Stimulated activated CD8-positive, alpha-beta memory T cell treated with anti-CD3 and anti-CD28 coated beads, Interleukin-12 subunit alpha, Interleukin-12 subunit beta, amount 100 ng/mL, for 24 hours (primary cell): ENCODE measurements at regions not wholly inside any gene's neighbourhood (a gene's known extent, or its start where the extent isn't known, plus 50 kb on each side); places are given as distances from the start of the nearest gene placed in this dataset.

Experiments
- DNase-seq: peaks from one replicate; pipeline ENCODE4 v3.0.0-alpha.2; 2020; ENCODE audit errors: extremely low read depth

GRCh38 chr15:35596285-35596684, 50.3 kb upstream of the DPH6 start:
- DNase-seq: no peak

- no peak for DNase-seq
Measured at GRCh38 chr15:35602836-35603235, 56.9 kb upstream of the DPH6 start.

DNA sequence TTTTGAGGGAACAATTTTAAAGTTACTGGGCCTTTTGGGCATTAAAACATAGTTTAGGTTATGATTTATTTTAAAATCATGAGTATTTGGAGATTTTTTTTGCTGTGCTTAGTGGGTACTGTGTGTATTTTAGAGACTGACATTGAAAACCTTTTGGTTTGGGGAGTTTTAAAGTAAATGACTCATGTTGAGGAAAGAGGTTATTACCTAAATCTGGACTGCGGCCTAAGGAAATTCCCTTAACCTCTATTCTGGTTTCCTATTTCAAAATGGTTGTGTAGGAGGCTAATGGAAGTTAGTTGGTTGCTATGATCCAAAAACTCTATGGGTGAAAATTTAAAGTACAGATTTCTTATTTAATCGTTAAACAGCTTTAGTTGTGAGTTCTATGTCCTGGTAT, 57.3 kb upstream of the DPH6 start:
- DNase-seq: no peak

- DNase-seq: no peak
Measured at GRCh38 chr15:35603856-35604255, 57.9 kb upstream of the DPH6 start.

DNA sequence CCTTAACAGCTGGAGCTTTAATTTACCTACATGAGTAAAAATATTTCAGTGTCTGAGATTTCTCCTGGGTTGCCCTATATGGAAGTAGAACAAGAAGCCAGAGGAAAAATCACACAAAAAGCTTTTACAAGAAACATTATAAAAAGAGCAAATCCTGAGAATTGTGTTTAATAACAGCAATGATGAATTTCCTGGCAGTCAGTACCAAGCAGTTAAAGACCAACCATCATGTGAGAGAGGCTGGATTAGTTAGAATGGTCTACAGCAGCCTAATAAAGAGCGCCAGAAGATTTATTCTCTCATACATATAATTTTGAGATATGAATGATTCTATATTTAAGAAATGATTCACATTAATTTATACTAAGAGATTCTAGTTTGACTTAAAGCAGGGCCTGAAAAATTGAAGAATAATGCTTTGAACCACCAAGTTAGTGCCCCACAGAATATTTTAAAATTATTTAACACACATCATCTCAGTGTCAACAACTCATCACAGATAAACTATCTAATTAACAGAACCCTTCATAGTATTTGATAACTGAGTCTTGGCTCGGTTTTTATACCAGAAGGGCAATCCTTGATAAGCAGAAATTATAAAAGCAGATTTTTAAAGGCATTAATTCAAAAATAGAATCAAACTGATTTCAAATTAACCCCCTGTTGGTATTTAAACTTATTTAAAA, 59.9 kb upstream of the DPH6 start:
- DNase-seq: no peak

DNA sequence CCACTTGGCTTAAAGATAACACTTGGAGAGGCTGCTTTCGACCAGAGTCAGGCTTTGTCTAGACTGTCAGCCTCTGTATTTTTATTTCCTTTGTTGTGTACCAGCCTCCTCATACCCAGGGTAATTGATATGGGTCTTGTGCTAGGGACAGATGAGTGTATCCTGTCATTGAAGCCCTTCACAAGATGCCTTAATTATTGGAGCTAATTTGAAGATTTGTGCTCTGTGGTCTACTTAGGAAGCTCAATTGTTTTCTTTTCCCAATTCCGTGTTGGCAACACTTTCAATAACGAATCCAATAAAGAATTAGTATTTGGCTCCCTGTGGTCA, 60.5 kb upstream of the DPH6 start:
- no peak for DNase-seq

DNA sequence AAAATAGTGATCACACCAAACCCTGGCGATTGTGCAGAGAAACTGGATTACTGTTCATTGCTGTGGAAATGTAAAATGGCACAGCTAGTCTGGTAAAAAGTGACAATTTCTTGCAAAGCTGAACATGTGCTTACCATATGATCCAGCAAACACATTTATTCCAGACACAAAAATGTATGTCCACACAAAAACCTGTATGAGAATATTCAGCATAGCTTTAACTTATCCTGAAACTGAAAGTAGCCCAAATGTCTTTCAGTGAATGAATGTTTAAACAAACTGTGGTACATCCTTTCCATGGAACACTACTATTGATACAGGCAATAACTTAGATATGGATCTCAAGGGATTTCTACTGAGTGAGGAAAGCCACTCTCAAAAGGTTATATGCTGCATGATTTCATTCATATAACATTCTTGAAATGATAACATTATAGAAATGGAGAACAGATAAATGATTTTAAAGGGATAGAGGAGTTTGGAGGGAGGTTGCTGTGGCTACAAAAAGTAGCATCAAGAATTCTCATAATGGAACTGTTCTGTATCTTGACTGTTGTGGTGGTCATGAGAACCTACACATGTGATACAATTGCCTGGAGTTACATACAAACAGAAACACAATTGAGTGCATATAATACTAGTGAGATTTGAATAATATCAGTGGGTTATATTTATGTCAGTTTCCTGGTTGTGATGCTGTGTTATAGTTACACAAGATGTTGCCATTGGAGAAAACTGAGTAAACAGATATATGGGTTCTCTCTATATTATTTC, 70.7 kb upstream of the DPH6 start:
- DNase-seq: no peak

DNA sequence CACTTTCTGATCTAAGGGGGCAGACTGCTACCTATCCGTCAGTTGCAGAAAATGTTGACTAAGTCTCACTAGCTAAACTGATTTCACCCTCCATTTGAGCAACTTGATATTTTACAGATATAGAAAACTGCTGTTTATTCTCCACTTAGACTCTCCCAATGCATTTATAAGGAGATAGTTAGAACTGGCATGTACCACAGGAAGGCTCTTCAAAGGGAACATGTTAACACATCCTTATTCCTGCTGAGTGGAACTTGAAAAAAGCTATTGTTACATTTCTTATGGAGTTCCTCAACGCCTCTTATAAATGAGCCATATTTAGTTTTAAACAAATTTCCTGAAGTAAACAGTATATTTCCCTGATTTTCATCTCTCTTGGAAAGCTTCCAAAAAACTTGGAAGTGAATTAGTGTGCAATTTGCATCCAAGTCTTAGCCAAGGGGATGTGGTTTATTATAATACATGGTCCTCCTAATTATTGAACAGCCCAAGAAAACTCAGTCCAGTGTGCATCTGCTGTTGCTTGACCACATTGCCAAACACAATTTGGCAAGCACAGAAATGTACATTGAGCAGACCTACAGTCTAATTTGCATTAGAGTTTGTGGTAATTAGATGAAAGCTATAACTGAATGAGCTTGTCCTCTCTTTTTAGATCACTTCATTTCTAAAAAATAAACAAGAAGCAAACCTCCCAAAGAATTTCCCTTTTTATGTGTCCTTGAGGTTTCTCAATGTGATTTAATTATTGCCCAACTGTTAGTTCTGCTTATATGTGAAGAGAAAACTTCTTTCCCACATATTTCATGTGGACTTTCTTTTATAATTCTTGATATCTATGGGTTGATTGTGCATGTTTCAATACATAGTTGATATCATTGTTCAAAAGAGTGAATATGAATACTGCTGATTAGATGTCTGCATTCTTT, 72.6 kb upstream of the DPH6 start:
- DNase-seq: no peak

DNA sequence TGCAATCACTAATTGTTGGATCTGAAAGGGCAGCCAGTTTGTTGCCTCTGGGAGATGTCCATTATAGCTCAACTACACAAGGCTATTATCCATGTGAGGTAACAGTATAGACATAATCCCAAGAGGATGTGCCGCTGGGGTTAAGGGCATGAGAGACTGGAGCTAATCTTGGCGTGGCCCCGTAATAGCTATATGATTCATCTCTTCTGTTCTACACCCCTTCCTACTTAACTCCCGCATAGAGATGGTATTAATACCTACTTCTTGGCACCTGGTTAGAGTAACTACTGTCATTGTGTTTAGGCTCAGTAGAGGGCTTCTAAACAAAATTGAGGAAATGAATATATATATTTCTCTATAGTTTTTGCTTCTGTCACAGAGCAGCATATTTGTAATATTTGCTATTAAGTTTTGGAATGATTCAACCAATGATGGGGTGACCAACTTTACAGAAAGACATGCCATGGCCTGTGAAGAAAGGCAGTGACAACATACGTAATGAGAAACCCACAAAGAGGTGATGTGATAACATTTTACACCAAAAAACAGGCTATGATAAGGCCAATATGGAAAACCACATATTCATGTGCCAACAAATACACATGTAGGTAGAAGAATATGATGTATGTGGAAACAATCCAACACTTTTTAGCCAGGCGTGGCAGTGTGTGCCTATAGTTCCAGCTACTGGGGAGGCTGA, 76.8 kb upstream of the DPH6 start:
- no peak for DNase-seq

DNA sequence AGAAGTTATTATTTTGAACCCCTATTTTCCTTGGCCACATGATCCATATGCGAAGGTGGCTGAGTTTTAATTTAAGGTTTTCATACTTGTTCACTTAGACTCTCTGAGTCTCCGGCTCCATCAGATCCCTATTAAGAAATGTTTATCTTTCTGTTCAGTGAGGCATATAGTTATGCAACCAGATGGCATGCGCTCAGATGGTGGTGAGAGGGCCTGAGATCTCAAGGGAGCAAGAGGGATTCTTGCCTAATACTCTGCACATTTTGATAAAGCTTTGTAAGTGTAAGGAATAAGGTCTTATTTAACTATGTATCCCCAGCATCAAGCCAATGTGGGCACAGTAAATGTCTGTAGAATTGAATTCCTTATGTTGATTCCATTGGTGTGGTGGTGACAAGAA, 78.9 kb upstream of the DPH6 start:
- no peak for DNase-seq

DNA sequence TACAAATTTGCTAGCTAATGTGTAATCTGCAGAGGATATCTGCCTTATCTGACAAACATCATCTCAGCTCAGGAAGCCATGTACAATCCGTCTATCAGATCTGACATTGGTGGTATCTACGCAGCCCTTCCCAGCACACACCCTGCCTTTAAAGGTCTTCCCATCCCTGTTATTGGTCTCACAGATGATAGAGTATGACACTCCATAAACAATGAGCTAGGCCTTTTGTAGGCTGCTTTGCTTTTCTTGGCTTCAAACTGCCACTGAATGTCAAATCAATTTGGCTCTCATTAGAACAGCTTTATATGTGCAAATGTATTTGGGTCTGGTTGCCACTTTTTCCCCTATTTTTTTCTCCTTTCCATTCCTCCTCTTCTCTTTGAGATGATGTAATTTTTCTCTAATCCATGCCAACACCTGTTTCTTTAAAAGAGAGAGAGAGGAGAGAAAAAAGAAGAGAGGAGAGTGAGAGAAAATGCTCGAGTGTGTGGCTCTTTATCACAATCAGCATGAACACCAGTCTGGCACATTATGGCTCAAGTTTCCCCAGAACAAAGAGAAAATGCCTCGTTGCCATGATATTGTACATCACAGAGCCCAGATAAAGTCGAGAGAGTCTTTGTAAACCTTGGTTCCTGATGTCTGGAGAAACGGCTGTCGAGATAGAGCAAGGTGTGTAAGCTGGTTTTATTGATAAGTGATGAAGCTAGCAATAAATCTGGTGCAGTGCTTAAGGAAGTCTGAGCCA, 80.8 kb upstream of the DPH6 start:
- no peak for DNase-seq

DNA sequence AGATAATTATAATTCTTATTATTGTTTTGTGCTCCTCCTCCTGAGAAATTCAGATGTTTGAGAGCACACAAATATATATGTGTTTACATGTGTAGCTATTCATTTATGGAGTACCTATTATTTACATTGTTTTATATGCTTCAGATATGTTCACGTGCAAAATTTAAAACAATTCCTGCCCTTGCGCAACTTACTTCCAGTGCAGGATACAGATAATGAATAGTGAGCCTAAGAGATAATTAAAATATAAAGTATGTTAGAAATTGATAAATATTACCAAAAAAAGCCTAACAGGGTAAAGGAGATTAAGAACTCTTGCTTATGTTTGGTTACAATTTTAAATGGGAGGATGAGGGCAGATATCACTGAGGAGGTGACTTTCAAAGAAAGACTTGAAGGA, 81.7 kb upstream of the DPH6 start:
- no peak for DNase-seq

GRCh38 chr15:35629766-35630165, 83.8 kb upstream of the DPH6 start:
- no peak for DNase-seq

- DNase-seq: no peak
Measured at GRCh38 chr15:35630532-35630931, 84.6 kb upstream of the DPH6 start.

GRCh38 chr15:35630985-35631384, 85.0 kb upstream of the DPH6 start:
- DNase-seq: no peak

GRCh38 chr15:35633677-35634076, 87.7 kb upstream of the DPH6 start:
- DNase-seq: no peak

DNA sequence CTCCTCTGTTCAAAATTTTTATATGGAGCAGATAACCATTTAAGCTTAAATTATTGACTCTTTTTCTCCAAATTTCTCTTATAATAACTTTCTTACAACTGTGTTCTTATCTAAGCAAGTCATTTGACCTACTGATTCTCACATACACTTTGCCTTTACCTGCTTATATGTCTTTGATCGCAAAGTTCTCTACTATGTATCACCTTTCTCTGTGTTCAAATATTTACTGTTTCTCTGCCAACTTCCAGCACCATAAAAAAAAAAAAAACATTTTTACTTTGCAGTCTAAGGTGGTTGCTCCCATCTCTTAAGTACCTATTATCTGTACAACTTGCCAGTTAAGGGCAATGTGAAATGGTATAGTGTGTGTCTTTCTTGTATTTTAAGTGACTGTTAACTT, 100.8 kb upstream of the DPH6 start:
- no peak for DNase-seq

DNA sequence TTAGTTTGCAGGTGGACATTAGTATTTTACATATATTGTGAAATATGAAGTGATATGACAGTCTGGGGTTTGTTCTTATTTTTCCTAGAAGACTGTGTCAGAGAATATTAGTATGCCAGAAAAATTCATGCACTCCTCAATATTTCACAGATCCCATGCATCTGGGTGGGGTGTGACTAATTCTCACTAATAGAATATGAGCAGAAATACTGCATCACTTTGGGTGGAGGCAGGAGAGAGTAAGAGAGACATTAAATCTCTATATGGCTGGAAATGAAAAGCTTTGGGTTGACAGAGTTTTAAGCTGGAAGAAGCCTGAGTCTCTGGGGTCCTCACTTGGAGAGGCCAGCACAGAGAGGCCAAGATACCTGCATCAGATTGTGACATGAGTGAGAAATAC, 101.3 kb upstream of the DPH6 start:
- no peak for DNase-seq

DNA sequence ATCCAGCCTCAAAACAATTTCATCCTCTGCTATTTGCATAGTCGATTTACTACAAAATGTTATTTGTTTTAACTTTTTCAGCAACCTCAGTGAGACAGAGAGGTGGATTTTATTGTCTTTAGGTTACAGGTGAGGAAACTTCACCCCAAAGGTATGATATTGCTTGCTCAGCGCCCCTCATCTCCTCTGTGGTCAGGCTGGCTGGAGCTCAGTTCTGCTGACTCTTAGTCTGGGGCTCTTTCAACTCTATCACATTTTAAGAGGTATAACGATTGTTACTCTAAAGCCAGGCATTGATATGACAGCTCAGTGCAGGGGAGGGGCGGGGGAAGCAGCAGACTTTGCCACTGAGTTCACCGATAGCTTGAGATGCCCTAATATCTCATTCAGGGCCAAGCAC, 103.0 kb upstream of the DPH6 start:
- no peak for DNase-seq

- DNase-seq: no peak
Measured at GRCh38 chr15:35649575-35649974, 103.6 kb upstream of the DPH6 start.

DNA sequence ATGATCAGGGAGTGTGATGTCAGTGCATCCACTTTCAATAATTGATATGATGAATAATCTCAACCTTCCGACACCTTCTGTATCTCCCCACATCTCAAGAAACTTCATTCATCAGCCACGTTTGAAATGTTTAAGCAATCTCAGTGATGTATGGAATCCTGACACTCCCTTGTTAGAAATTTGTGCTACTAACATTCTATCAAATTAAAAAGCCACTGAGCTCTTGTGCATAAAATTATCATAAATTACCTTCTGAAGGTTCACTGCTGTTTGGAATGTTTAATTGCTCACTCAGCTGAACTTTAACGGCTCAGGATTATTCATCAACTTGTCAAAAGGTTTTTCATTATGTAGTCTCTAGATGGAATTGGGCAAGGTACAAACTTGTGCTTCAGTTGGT, 108.4 kb upstream of the DPH6 start:
- DNase-seq: no peak
